Mucosa of descending colon (tissue), 3 donors: ENCODE measurements at regions not wholly inside any gene's neighbourhood (a gene's known extent, or its start where the extent isn't known, plus 50 kb on each side); places are given as distances from the start of the nearest gene placed in this dataset.

Source experiments
- ATAC-seq: fragments of 200-7000 bp; cut with Tn5 transposase; one replicate; pipeline ENCODE4 v1.9.1; 2020; ENCODE audit warnings: mild to moderate bottlenecking, moderate library complexity
- DNase-seq, 3 donors: peaks; one replicate each; pipeline ENCODE4 v3.0.0-alpha.2; 2020
- H3K36me3 ChIP-seq: fragments of 200-600 bp; one replicate; pipeline ENCODE4 v1.8.0; 2021; ENCODE audit warnings: low read depth, mild to moderate bottlenecking
- H3K4me1 ChIP-seq: fragments of 200-600 bp; one replicate; pipeline ENCODE4 v1.8.0; 2021; ENCODE audit warnings: low read depth, mild to moderate bottlenecking
- H3K4me3 ChIP-seq: fragments of 200-600 bp; one replicate; pipeline ENCODE4 v1.8.0; 2021; ENCODE audit warnings: mild to moderate bottlenecking
- H3K9me3 ChIP-seq: fragments of 200-600 bp; one replicate; pipeline ENCODE4 v1.8.0; 2021; ENCODE audit warnings: mild to moderate bottlenecking
- CTCF ChIP-seq: fragments of 200-600 bp; IDR thresholded peaks from one replicate; pipeline ENCODE4 v1.8.0; 2022; ENCODE audit warnings: antibody characterized with exemption, mild to moderate bottlenecking
- intact Hi-C, 2 donors: fragments of 100-400 bp; cut with DNase I in 1 of 2; cut with micrococcal nuclease in 1 of 2; formaldehyde crosslinking; loops; one replicate each; pipeline versions ENCODE4 v1.11.0 to v1.11.1; 2022; cut with DNase I, micrococcal nuclease
- donor health status: DM: no; HTN: no; CAD: no; lungs with moderate emphysema.
- donor health status: DM: no; HTN: no; CAD: no.
- donor health status: DM: no; HTN: yes; CAD: no.

- intact Hi-C loops: no loop called here
- ATAC-seq (no peak), DNase-seq (no peak)
- no peak for TF ChIP-seq CTCF
- Histone ChIP-seq H3K4me3 (no peak overlapping the region), H3K4me1 (no peaks in the 10 kb centered on the region), H3K9me3 (no peaks in the 10 kb centered on the region), H3K36me3 (no peaks in the 10 kb centered on the region)
Observed at GRCh38 chr4:19014594-19014993, 993.0 kb upstream of the LCORL start.

- DNase-seq (no peak), ATAC-seq (no peak)
- H3K4me1 ChIP-seq: no peaks in the 10 kb centered on the region
- no peak overlapping the region for H3K4me3 ChIP-seq
- no peak for TF ChIP-seq CTCF
- intact Hi-C loops: no loop called here
- H3K9me3 ChIP-seq: no peaks in the 10 kb centered on the region
- no peaks in the 10 kb centered on the region for H3K36me3 ChIP-seq
Observed at GRCh38 chr4:19010761-19011160, 989.2 kb upstream of the LCORL start.

GRCh38 chr4:19009881-19010280, 988.3 kb upstream of the LCORL start:
- intact Hi-C loops: no loop called here
- TF ChIP-seq CTCF: no peak
- ATAC-seq (no peak), DNase-seq (no peak)
- Histone ChIP-seq H3K4me1 (no peaks in the 10 kb centered on the region), H3K36me3 (no peaks in the 10 kb centered on the region), H3K9me3 (no peaks in the 10 kb centered on the region), H3K4me3 (no peak overlapping the region)

GRCh38 chr4:19005211-19005610, 983.7 kb upstream of the LCORL start:
- H3K4me3 ChIP-seq: no peak overlapping the region
- intact Hi-C loops: no loop called here
- H3K9me3 ChIP-seq: no peaks in the 10 kb centered on the region
- H3K36me3 ChIP-seq: no peaks in the 10 kb centered on the region
- no peaks in the 10 kb centered on the region for H3K4me1 ChIP-seq
- TF ChIP-seq CTCF: no peak
- no peak for ATAC-seq
- no peak for DNase-seq

GRCh38 chr4:19002170-19002569, 980.6 kb upstream of the LCORL start:
- Histone ChIP-seq H3K9me3 (no peaks in the 10 kb centered on the region), H3K36me3 (no peaks in the 10 kb centered on the region), H3K4me3 (no peak overlapping the region), H3K4me1 (no peaks in the 10 kb centered on the region)
- no peak for TF ChIP-seq CTCF
- intact Hi-C loops: no loop called here
- no peak for DNase-seq
- ATAC-seq: no peak

- Histone ChIP-seq H3K4me3 (no peak overlapping the region), H3K9me3 (no peaks in the 10 kb centered on the region), H3K36me3 (no peaks in the 10 kb centered on the region), H3K4me1 (no peaks in the 10 kb centered on the region)
- no peak for TF ChIP-seq CTCF
- DNase-seq (no peak), ATAC-seq (no peak)
- intact Hi-C loops: no loop called here
Observed at GRCh38 chr4:18999595-18999994, 978.0 kb upstream of the LCORL start.
